ENCODE measurements at regions not wholly inside any gene's neighbourhood (a gene's known extent, or its start where the extent isn't known, plus 50 kb on each side); places are given as distances from the start of the nearest gene placed in this dataset.

- intact Hi-C loops (cut with DNase I): no loop called here
- TF ChIP-seq POLR2AphosphoS5 (IDR thresholded peaks at IDR 0.05; ENCODE audit: insufficient read depth in 1 of 2, low read depth in 1 of 2) (no peak), CTCF (IDR thresholded peaks at IDR 0.05) (no peak), POLR2A (IDR thresholded peaks at IDR 0.05) (no peak)
- Histone ChIP-seq H3K27ac (no peak overlapping the region), H3K27me3 (no peaks in the 10 kb centered on the region), H3K4me3 (no peak overlapping the region), H3K4me1 (peaks cover 13% of the 10 kb centered on the region), H3K9me3 (no peaks in the 10 kb centered on the region), H3K36me3 (no peaks in the 10 kb centered on the region)
- no peak for DNase-seq (ENCODE audit: extremely low spot score in 2 of 2)
These were observed 117.8 kb downstream of the KCTD12 start for GRCh38 chr13:76768384-76768783.

GRCh38 chr13:76764916-76765315 is 121.3 kb downstream of the KCTD12 start:
- intact Hi-C loops (cut with DNase I): no loop called here
- no peak overlapping the region for H3K27ac ChIP-seq

GRCh38 chr13:76764429-76764828 is 121.8 kb downstream of the KCTD12 start:
- intact Hi-C loops (cut with DNase I): no loop called here
- no peaks in the 10 kb centered on the region for H3K9me3 ChIP-seq
- no peaks in the 10 kb centered on the region for H3K27me3 ChIP-seq
- H3K4me1 ChIP-seq: peaks cover 4% of the 10 kb centered on the region
- H3K4me3 ChIP-seq: no peak overlapping the region
- TF ChIP-seq CTCF (IDR thresholded peaks at IDR 0.05): no peak
- no peak for TF ChIP-seq POLR2A (IDR thresholded peaks at IDR 0.05)
- no peak for TF ChIP-seq POLR2AphosphoS5 (IDR thresholded peaks at IDR 0.05; ENCODE audit: insufficient read depth in 1 of 2, low read depth in 1 of 2)
- no peak overlapping the region for H3K27ac ChIP-seq
- no peaks in the 10 kb centered on the region for H3K36me3 ChIP-seq
- no peak for DNase-seq (ENCODE audit: extremely low spot score in 2 of 2)

More at GRCh38 chr13:76764916-76765315, 121.3 kb downstream of the KCTD12 start:
- no peak for DNase-seq (ENCODE audit: extremely low spot score in 2 of 2)
- H3K36me3 ChIP-seq: no peaks in the 10 kb centered on the region
- no peaks in the 10 kb centered on the region for H3K27me3 ChIP-seq
- TF ChIP-seq POLR2AphosphoS5 (IDR thresholded peaks at IDR 0.05; ENCODE audit: insufficient read depth in 1 of 2, low read depth in 1 of 2) (no peak), CTCF (IDR thresholded peaks at IDR 0.05) (no peak), POLR2A (IDR thresholded peaks at IDR 0.05) (no peak)
- no peak overlapping the region for H3K4me3 ChIP-seq
- H3K9me3 ChIP-seq: no peaks in the 10 kb centered on the region
- H3K4me1 ChIP-seq: peaks cover 9% of the 10 kb centered on the region

GRCh38 chr13:76762721-76763120 is 123.5 kb downstream of the KCTD12 start:
- Histone ChIP-seq H3K36me3 (no peaks in the 10 kb centered on the region), H3K27ac (no peak overlapping the region), H3K27me3 (no peaks in the 10 kb centered on the region), H3K9me3 (no peaks in the 10 kb centered on the region), H3K4me3 (no peak overlapping the region), H3K4me1 (no peaks in the 10 kb centered on the region)
- TF ChIP-seq POLR2A (IDR thresholded peaks at IDR 0.05): no peak
- TF ChIP-seq POLR2AphosphoS5 (IDR thresholded peaks at IDR 0.05; ENCODE audit: insufficient read depth in 1 of 2, low read depth in 1 of 2): no peak
- no peak for TF ChIP-seq CTCF (IDR thresholded peaks at IDR 0.05)
- no peak for DNase-seq (ENCODE audit: extremely low spot score in 2 of 2)
- intact Hi-C loops (cut with DNase I): no loop called here

- no peak overlapping the region for H3K27ac ChIP-seq
- H3K27me3 ChIP-seq: no peaks in the 10 kb centered on the region
- no peak for DNase-seq (ENCODE audit: extremely low spot score in 2 of 2)
- TF ChIP-seq POLR2A (IDR thresholded peaks at IDR 0.05) (no peak), POLR2AphosphoS5 (IDR thresholded peaks at IDR 0.05; ENCODE audit: insufficient read depth in 1 of 2, low read depth in 1 of 2) (no peak), CTCF (IDR thresholded peaks at IDR 0.05) (no peak)
- H3K36me3 ChIP-seq: no peaks in the 10 kb centered on the region
- intact Hi-C loops (cut with DNase I): no loop called here
- no peaks in the 10 kb centered on the region for H3K4me1 ChIP-seq
- no peak overlapping the region for H3K4me3 ChIP-seq
- no peaks in the 10 kb centered on the region for H3K9me3 ChIP-seq
These were observed 126.3 kb downstream of the KCTD12 start for GRCh38 chr13:76759877-76760276.
